ENCODE measurements at regions not wholly inside any gene's neighbourhood (a gene's known extent, or its start where the extent isn't known, plus 50 kb on each side); places are given as distances from the start of the nearest gene placed in this dataset.

- TF ChIP-seq CTCF (optimal IDR thresholded peaks at IDR 0.05 in 1 of 3, IDR thresholded peaks at IDR 0.05 in 1 of 3, conservative IDR thresholded peaks at IDR 0.05 in 1 of 3; ENCODE audit: extremely low read depth in 1 of 3, insufficient read depth in 2 of 3, low read length in 3 of 3), result no peak
- no peak for TF ChIP-seq EZH2 (IDR thresholded peaks at IDR 0.05; ENCODE audit: low read length)
Measured at GRCh38 chr5:18802336-18802735, 1168.1 kb downstream of the TAF11L14 start.
